Fibroblast of skin of right quadriceps (primary cell): ENCODE measurements at regions not wholly inside any gene's neighbourhood (a gene's known extent, or its start where the extent isn't known, plus 50 kb on each side); places are given as distances from the start of the nearest gene placed in this dataset.
"Not testable (repeated sequence)": the region's sequence is repeated elsewhere in the genome, so short reads cannot be mapped to it uniquely, and the experiment has no call there.

ENCODE experiments used
- DNase-seq: peaks from one replicate; pipeline ENCODE4 v3.0.0-alpha.2; 2013

- no peak for DNase-seq
These were observed 94.1 kb upstream of the NT5E start for GRCh38 chr6:85355816-85356215.

DNA sequence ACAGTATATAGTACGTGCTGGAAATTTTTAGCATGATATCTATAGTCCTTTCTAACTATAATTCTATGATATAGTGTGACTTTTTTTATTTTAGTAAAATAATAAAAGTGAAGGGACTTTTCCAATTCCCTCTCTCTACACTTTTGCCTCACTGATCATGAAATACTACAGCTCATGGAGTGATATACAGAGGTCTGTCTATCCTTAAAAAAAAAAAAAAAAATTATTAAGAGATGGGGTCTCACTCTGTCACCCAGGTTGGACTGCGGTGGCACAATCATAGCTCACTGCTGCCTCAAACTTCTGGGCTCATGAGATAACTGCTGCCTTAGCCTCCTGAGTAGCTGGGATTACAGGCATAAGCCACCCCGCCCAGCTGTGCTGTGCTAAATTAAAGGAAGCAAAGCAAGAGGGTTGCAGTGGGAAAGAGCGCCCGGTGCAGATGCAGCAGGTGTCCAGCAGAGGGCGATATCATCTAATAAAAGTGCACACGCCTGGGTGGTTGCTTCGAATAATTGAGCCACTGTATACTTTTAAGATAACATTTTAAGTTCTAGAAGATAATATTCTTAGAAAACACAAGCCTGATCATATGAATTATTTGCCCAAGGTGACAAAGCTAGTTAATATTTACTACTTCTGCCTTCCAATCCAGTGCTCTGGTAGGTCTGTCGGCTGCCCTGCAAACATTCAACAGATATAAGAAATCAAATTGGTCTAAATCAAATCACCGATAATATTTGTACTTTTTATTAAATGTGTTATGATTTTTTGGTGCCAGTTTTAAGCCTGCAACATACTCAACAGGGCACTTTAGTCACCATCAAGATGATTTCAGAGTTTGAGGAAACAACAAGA lies 94.9 kb upstream of the NT5E start:
- DNase-seq, result peak; percentile 67

- no peak for DNase-seq
These were observed 96.9 kb upstream of the NT5E start for GRCh38 chr6:85353012-85353411.

GRCh38 chr6:85348643-85349042 lies 101.2 kb upstream of the NT5E start:
- DNase-seq, result no peak

DNA sequence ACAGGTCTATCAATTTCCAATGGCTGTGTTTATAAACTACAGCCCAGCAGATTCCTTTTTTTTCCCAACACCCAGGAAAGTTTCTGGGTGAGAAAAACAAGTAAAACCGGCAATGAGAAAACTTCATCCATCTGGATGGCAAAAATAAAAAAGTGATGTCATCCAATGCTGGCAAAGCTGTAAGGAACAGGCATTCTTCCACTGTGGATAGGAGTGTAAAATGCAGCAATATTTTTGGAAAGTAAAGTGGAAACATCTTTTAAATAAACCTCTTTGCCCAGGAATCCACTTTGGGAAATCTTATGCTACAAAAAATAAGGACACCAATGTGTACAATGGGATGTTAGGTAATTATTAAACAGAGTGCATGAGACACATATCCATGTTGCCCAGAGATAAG lies 102.1 kb upstream of the NT5E start:
- DNase-seq, result no peak

DNA sequence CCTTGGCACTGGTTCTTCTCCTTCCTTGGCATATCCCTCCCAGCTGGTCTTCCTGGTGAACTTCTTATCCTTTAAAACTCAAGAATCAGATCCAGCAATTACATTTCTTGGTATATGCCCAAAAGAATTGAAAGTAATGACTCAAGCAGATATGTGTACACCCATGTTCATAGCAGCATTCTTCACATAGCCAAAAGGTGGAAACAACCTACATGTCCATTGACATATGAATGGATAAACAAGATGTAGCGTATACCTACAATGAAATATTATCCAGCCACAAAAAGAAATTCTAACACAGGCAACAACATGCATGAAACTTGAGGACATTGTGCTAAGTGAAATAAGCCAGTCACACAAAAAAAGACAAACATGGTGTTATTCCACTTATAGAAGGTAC lies 103.7 kb upstream of the NT5E start:
- DNase-seq, result no peak

GRCh38 chr6:85344996-85345395 lies 104.9 kb upstream of the NT5E start:
- no peak for DNase-seq

- no peak for DNase-seq
These were observed 106.5 kb upstream of the NT5E start for GRCh38 chr6:85343428-85343827.

GRCh38 chr6:85329196-85329595 lies 120.7 kb upstream of the NT5E start:
- DNase-seq, result no peak

- not testable (repeated sequence) for DNase-seq
These were observed 124.1 kb upstream of the NT5E start for GRCh38 chr6:85325811-85326210.

- DNase-seq, result peak; percentile 72
These were observed 126.3 kb upstream of the NT5E start for GRCh38 chr6:85323435-85324040.

GRCh38 chr6:85322446-85323105 lies 127.3 kb upstream of the NT5E start:
- DNase-seq, result no peak

GRCh38 chr6:85321906-85322305 lies 128.0 kb upstream of the NT5E start:
- DNase-seq, result no peak

- DNase-seq, result no peak
These were observed 135.3 kb upstream of the NT5E start for GRCh38 chr6:85314586-85314985.

DNA sequence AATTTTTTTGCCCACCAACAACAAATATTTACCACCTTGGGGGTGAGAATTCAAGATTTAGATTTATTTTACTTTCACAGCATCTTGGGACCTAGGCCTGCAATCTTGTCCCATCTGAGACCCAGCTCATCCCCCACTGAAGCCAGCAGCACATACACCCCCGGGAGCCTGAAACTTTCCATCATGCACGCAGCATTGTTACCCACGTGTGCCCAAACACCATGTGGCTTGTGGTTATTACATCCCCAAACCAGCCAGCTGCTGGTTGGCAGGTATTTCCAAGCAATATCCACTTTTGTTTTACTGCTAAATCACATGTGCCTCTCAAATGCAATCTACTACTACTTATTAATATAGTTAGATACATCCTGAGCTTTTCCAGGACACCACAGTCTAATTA lies 149.3 kb upstream of the NT5E start:
- no peak for DNase-seq

DNA sequence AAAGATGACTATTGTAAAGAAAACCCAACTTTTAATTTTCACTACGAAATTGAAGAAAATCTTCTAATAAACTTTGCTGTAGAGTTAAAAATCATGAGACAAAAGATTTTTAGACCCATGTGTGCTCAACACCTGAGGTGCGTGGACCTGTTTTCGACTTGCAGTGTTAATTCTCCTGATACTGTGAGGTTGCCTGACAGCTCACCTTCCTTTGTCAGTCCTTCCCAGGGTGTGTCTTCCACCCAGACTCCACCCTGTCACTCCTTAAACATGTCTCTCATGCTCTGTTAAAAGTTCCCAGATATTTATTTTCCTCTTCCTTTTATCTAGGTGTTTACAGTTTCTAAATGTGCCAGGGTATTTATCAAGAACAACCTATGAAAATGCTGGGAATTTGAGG lies 151.3 kb upstream of the NT5E start:
- no peak for DNase-seq

DNA sequence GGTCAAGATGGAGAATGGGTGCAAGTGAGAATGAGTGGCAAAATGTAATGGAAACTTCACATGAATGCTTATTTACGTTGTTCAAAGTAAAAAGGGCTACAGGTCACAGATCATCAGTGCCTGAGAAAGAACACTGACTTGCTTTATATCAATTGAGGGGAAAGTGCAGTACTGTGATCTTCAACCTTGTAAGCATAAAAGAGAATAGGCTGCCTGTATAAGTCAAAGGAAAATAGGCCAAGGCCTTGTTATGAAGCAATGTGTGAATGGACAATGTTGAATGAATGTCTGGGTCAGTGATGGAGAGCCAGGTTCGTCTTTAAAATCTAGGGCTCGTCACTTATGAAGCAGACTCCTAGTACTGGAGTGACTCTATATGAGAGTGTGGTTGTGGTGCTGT lies 158.6 kb upstream of the NT5E start:
- DNase-seq, result no peak

- no peak for DNase-seq
These were observed 162.2 kb upstream of the NT5E start for GRCh38 chr6:85287654-85288053.

GRCh38 chr6:85287158-85287557 lies 162.7 kb upstream of the NT5E start:
- DNase-seq, result no peak

GRCh38 chr6:85286507-85286906 lies 163.4 kb upstream of the NT5E start:
- peak; percentile 5 for DNase-seq

- no peak for DNase-seq
These were observed 163.9 kb upstream of the NT5E start for GRCh38 chr6:85285934-85286333.

GRCh38 chr6:85285114-85285513 lies 164.8 kb upstream of the NT5E start:
- DNase-seq, result no peak

- DNase-seq, result no peak
These were observed 166.4 kb upstream of the NT5E start for GRCh38 chr6:85283436-85283835.

- peak; percentile 17 for DNase-seq
These were observed 171.3 kb upstream of the NT5E start for GRCh38 chr6:85278466-85279035.
